Fibroblast of gingiva (primary cell): ENCODE measurements at regions not wholly inside any gene's neighbourhood (a gene's known extent, or its start where the extent isn't known, plus 50 kb on each side); places are given as distances from the start of the nearest gene placed in this dataset.
"Not testable (repeated sequence)": the region's sequence is repeated elsewhere in the genome, so short reads cannot be mapped to it uniquely, and the experiment has no call there.

Experiments
- DNase-seq: peaks from one replicate; pipeline ENCODE4 v3.0.0-alpha.2; 2011; ENCODE audit warnings: low read depth

DNA sequence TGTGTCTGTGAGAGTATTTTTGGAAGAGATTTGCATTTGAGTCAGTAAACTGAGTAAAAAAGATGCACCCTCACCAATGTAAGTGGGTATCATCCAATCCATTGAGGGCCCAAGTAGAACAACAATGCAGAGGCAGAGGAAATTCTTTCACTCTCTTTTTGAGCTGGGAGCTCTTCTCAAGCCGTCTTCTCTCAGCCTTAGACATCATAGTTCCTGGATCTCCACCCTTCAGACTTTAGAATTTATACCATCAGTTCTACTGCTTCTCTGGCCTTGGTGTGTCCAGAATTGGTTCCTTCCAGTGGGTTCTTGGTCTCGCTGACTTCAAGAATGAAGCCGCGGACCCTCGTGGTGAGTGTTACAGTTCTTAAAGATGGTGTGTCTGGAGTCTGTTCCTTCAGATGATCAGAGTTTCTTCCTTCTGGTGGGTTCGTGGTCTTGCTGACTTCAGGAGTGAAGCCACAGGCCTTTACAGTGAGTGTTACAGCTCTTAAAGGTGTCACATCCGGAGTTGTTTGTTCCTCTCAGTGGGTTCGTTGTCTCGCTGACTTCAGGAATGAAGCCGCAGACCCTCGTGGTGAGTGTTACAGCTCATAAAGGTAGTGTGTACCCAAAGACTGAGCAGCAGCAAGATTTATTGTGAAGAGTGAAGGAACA, 187.5 kb upstream of the KCNMB2 start:
- DNase-seq: not testable (repeated sequence)

DNA sequence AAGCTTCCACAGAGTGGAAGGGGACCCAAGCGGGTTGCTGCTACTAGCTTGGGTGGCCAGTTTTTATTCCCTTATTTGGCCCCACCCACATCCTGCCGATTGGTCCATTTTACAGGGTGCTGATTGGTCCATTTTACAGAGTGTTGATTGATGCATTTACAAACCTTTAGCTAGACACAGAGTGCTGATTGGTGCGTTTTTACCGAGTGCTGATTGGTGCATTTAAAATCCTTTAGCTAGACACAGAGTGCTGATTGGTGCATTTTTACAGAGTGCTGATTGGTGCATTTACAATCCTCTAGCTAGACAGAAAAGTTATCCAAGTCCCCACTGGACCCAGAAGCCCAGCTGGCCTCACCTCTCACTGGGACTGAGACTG, 187.0 kb upstream of the KCNMB2 start:
- not testable (repeated sequence) for DNase-seq

DNA sequence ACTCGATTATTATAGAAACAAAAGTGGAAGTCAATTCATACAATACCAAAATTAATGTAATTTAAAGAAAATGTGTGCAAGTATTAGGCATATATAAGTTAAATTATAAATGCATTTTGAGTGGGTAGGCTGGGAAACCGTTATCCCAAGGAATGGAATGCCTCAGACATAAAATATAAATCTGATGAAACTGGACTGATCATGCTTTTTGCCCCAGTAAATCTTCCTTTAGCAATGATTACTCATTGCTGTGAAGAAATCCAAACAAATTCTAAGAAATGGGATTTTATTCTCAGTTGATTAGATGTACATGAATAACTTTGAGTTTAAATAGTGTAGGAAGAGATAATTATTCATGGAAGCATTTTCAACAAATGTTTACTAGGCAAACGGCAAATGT, 185.5 kb upstream of the KCNMB2 start:
- DNase-seq: peak; percentile 32

DNA sequence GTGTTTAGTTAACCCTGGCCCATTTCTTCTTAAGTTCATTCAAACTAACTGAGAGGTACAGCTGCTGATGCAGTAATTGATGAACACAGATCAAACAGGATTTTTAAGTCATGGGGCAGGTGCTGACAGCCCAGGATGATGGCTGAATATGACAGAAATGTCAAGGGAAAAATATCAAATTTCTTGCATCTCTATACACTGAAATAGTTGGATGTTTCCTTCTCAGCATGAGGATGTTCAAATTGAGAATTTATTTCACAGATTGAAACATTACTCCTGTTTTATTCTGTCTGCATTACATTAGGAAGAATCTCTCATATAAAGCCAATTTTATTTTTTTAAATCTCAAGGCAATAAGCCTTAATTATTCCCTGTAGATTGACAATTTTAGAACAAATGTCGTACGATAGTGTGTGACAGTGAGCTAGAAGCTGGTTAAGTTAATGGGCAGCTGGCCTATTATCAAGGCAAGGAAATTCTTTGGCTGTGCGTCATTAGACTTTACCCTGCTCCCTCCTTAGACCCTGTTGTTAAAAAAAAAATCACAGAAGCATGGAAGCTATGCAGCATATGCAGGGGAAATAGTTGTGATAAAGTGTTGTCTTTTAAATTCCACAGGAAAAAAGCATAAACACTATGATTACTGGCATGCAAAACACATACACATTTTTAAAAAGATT, 183.8 kb upstream of the KCNMB2 start:
- DNase-seq: peak; percentile 89

DNA sequence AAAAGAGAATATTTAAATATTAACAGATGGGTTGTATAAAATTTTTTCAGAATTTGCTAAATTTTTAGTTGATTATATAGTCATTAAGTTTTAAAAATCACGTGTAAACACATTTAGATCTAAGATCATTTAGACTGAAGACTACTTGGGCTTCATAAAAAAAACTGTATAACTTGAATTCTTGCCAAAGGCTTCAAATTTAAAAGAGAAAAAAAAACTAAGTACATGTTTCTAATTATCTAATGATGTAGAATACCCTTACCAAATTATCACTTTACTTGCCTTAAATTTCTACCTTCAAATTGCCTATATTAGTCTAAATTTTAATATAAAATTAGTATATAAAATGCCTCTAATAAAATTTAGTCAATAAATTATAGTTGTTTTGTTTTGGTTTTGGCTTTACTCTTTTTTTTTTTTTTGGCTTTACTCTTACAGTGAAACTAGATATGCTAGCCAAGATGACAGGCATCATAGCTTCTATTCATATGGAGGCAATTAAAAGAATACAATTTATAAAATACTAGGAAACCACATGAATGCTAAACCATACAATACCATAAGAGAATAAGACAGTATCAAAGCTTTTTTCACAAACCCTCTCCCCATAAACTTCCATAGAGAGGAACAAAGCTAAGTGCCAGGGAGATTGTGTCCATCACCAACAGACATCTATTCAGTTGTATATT, 183.1 kb upstream of the KCNMB2 start:
- DNase-seq: peak; percentile 69

DNA sequence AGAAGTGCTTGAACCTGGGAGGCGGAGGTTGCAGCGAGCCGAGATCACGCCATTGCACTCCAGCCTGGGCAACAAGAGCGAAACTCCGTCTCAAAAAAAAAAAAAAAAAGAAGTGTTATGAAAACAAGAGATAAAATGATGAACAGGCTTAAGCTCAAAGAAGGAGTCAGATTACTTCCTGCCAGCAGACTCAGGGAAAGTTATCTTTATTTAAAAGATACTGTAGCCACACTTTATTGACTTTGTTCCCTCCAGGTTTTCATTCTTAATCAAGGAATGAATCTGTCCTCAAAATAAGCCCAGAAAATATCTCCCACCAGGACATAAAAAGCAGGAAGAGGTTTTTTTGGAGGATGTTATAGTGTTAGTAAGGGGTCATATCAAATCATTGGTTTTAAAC, 176.5 kb upstream of the KCNMB2 start:
- DNase-seq: no peak

DNA sequence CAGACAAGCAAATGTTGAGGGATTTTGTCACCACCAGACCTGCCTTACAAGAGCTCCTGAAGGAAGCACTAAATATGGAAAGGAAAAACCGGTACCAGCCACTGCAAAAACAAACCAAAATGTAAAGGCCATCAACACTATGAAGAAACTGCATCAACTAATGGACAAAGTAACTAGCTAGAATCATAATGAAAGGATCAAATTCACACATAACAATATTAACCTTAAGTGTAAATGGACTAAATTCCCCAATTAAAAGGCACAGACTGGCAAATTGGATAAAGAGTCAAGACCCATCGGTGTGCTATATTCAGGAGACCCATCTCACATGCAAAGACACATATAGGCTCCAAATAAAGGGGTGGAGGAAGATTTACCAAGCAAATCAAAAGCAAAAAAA, 173.2 kb upstream of the KCNMB2 start:
- not testable (repeated sequence) for DNase-seq

DNA sequence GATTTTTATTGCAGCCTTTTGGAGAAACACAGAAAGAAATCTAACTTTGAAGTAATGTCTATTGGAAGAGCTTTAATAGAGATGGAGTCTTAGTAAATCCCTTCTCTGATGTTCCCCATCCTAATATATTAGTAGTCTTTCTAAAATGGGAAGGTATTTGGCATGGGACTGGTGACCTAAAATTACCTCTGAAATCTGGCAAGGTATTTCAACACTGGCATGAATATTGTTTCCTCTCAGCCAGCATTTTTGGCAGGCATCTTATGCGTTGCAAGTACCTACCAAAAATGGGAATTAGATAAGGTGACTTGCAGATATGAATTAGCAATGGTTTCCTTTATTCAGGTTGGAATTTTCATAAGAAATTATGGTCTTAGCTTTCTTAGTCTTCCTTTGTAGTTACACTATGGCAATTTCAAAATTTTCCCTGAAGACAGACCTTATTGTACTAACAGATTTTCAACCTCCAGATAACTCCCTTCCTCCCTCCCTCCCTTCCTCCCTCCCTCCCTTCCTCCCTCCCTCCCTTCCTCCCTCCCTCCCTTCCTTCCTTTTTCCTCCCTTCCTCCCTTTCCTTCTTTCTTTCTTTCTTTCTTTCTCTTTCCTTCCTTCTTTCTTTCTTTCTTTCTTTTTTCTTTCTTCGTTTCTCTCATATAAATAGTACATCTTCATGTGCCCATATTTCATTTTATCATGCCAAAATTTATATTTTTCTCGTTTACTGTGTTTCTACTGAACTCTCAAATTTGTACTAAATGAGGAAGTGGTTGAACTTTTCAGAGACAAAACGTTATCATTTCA, 168.2 kb upstream of the KCNMB2 start:
- DNase-seq: peak; percentile 43

DNA sequence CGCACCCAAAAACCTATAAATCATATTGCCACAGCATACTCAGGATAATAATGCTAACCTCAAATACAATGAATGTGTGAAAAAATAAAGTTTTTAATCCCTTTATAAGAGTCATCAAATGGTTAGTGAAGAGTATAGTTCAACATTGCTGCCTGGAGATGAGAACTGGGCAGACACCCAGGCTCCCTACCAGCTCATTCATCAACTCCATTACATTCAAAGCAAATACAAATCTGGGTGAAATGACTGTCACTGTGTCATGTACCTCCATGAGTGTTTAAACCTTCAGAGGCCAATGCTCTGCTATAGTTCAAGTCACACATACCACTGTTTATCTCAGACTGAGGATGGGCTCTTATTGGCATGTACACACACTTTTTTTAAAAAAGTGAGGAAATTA, 167.2 kb upstream of the KCNMB2 start:
- DNase-seq: no peak

DNA sequence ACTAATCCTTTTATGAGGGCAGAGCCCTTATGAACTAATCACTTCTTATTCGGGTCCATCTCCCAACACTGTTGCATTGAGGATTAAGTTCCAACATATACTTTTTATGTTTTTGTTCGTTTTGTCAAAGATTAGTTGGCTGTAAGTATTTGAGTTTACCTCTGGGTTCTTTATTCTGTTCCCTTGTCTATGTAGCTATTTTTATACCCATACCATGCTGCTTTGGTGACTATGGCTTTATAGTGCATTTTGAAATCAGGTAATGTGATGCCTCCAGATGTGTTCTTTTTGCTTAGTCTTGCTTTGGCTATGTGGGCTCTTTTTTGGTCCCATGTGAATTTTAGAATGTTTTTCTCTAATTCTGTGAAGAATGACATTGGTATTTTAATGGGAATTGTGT, 166.4 kb upstream of the KCNMB2 start:
- DNase-seq: no peak

DNA sequence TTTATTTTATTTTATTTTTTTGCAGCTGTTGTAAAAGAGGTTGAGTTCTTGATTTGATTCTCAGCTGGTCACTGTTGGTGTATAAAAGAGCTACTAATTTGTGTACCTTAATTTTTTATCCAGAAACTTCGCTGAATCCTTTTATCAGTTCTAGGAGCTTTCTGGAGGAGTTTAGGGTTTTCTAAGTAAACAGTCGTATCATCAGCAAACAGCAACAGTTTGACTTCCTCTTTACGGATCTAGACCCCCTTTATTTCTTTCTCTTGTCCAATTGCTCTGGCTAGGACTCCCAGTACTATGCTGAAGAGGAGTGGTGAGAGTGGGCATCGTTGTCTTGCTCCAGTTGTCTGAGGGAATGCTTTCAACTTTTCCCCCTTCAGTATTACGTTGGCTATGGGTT, 165.8 kb upstream of the KCNMB2 start:
- no peak for DNase-seq

DNA sequence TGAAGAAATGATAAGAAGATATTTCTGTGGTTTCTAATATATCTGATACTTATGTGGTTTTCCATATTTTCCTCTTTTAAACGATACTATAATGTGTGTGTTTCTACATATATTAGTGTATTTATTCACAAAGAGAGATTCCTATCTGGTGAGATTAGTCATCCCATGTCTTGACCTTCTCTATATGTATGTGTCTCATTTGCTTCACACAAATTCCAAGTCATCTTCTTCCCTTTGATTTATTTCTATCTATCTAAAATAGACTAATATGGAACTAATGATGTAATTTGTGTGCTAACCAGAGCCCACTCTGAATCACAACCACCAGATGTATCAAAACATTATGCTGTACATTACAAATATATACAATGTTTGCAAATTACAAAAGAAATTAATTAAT, 154.7 kb upstream of the KCNMB2 start:
- DNase-seq: no peak

DNA sequence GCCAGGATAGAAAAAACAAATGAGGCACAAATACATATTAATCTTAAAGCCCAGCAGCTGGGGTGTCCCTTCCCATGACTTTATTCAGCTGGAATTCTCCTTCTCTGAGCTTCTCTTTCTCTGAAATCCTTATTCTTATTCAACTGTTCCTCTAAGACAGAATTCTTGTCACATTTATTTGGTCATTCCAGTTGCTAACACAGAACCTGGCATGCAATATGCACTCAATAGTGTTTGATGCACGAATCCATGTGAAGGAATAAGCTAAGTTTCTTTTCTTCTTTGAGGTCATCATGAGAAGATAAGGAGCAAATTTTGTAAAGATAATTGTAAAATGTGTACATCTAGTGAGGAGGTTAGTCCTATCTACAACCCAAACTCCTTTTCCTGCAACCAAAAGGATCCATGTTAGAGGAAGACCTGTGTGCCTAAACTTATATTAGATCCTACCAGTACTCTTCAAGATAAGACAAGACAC, 154.2 kb upstream of the KCNMB2 start:
- DNase-seq: no peak

DNA sequence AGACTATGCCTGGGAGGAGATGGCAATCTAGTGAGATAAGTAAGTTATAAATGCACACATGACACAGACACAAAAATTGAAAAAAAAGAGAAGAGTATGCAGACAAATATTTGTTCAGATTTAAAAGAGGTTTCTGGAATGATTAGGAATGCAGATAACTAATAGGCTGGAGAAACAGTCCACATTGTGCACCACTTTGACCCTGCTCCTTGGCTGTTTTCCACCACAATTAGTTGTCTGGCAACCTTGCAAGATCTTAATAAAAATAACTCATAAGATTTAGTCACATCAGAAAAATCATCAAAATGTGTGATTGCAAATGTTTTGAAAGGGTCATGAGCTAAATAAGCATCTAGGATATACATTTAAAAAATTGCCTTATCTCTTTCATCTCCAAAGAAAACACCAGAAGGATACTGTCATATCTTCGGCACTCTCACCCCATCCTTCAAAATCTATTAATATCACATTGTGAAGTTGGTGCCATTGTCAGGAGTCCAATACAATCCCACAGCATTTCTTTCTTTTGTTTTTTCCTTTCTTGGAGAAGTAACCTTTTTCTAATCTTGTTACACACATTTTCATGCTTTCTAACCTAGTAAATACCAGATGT, 153.7 kb upstream of the KCNMB2 start:
- DNase-seq: peak; percentile 83

DNA sequence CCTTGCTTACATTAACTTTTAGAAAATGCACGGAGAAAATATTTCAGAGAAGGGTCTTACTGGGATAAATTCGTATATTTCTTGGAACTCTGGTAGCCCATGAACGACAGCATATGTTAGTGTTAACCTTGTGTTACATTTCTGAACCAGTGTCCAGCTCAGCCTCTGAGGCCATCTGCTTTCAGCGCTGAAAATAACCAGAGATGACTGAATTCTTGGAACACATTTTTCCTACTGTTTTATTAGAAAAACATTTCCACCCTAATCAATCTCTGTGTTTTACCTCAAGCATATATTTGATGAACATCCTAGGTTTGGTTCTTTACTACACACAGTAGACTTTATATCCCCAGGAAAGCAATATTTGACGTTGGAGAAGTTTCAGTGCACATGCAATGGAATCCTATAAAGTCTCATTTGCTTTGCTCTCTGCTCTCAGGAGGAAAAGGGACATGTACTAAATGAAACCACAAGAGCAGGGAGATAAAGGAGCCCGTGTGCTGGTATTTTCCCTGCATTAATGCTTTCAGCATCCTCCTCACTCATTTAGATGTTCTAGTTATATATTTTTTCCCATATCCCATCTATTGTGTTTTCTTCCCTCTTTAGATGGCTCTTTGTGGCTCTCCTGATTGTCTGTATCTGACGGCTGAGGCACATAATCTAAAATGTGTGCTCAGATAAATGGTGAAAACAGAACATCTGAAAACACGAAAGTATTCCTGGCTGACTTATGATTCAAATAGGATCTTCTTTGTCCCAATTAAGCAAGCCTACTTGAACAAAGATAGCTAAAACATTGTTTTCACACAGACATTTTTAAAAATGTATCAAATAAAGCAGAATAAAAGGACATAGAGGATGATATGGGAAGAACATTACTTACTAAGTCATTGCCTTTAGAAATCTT, 151.7 kb upstream of the KCNMB2 start:
- no peak for DNase-seq

DNA sequence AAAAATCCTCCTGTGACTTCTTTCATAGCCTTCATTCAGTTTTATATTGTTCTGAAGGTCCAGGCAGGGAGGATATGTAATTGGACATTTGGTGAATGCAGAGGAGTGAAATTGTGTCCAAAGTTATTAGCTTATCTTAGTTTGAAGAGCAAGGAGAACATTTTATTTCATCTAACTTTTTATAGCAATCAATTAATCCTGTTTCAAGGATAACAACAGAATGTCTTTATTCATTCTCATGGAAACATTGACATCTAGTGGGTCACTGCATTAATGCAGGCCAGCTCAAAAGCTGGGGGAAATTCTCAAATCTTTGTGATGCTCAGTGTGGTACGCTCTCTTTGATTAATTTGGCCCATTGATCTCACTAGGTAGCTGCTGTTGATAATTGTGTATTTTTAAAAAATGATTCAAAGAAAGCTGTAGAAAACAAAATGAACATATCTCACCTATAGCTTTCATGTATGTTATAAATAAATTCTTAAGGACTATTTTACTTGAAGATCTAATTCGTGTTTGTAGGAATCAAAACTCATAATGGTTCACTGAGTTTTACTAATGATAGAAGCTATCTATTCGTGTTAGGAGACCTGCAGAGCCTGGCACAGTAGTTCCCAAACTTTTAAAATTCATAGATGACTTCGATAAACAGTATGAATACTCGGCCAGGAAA, 150.8 kb upstream of the KCNMB2 start:
- no peak for DNase-seq

DNA sequence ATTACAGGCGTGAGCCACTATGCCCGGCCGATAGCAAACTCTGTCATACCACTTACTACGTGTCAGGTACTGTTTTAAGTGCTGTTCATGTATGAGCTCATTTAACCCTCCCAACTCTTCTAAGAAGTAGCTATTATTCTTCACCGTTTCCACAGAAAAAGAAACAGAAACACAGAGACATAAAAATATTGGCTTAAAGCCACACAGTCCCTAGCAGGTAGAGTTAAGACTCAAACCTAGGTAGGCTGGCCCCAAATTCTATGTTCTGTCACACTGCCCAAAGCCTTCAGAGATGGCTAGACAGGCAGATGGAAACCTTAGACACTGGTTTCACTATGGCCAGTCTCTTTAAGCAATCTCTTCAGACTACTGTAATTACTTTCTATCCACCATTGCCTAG, 149.8 kb upstream of the KCNMB2 start:
- DNase-seq: no peak

DNA sequence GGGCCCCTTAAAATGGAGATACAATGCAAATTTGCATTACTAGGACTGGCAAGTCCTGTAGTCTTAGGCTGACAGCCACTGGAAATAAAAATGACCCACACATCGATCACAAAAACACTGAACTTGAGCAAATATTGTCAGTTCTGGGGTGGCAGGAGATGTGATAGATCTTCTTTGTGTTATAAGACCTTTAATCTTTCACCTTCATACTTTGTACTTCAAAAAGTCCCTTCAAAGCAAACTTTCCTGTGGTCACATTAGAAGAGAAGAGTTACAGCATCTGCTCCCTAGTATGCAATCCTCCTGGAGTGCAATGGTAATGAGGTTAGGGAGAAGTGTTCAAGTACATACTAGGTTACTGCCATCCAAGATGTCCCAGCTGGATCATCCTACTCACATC, 149.4 kb upstream of the KCNMB2 start:
- no peak for DNase-seq

DNA sequence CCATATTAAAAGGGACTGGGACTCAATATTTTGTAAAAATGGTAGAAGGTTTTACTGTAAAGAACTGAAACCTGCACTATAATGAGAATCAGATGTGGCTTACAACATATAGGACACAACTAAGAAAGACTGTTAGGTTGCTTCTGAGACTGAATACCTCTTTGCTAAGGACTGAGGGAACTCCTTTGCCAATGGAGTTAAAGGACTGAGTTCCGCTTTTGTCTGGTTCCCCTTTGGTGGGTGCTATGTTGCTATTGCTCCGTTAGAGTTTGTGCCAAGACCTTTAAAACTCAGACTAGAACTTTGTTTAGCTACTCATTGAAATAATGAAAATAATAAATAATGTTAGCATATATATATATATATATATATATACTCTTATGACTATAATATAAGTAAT, 147.8 kb upstream of the KCNMB2 start:
- no peak for DNase-seq

DNA sequence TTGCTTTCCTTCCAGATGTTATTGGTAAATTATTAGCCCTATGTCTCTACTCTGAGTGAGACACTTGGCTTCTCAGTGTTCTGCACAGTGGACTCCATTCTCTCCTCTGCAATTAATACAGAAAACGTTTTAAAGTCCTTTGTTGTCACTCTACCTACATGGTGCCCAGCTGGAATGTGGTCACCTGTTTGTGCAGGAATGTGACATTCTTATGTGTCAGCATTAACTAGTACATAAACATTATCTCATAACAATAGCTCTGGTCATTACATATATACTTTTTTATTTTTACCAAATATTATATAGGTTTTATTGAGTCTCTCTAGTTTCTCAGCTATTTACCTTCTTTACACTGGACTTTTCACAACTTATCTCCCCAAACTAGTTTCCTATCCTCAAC, 147.0 kb upstream of the KCNMB2 start:
- DNase-seq: no peak
